Parathyroid adenoma (tissue), 2 donors: ENCODE measurements at regions not wholly inside any gene's neighbourhood (a gene's known extent, or its start where the extent isn't known, plus 50 kb on each side); places are given as distances from the start of the nearest gene placed in this dataset.

Source experiments
- H2AFZ ChIP-seq: fragments of 300-600 bp; sonication (generic); one replicate; pipeline ENCODE4 v1.7.0; 2017; ENCODE audit warnings: antibody characterized with exemption, mild to moderate bottlenecking
- H3K27ac ChIP-seq: fragments of 300-600 bp; sonication (generic); one replicate; pipeline ENCODE4 v1.7.0; 2017
- H3K27me3 ChIP-seq: fragments of 300-600 bp; sonication (generic); one replicate; pipeline ENCODE4 v1.7.0; 2017; ENCODE audit warnings: low read length; ENCODE audit not compliant: control insufficient read depth, insufficient read depth
- H3K36me3 ChIP-seq: fragments of 300-600 bp; sonication (generic); one replicate; pipeline ENCODE4 v1.7.0; 2017; ENCODE audit warnings: low read length; ENCODE audit not compliant: control insufficient read depth, insufficient read depth
- H3K4me1 ChIP-seq: fragments of 300-600 bp; sonication (generic); one replicate; pipeline ENCODE4 v1.7.0; 2017; ENCODE audit warnings: control low read depth
- H3K4me2 ChIP-seq: fragments of 300-600 bp; sonication (generic); one replicate; pipeline ENCODE4 v1.7.0; 2017; ENCODE audit warnings: low read length
- H3K4me3 ChIP-seq: fragments of 300-600 bp; sonication (generic); one replicate; pipeline ENCODE4 v1.7.0; 2017; ENCODE audit warnings: low read depth, low read length
- H3K79me2 ChIP-seq: fragments of 300-600 bp; sonication (generic); one replicate; pipeline ENCODE4 v1.7.0; 2017; ENCODE audit warnings: control low read depth
- H3K9ac ChIP-seq: fragments of 300-600 bp; sonication (generic); one replicate; pipeline ENCODE4 v1.7.0; 2017; ENCODE audit warnings: mild to moderate bottlenecking
- H3K9me3 ChIP-seq: fragments of 300-600 bp; sonication (generic); one replicate; pipeline ENCODE4 v1.7.0; 2017; ENCODE audit warnings: low read length; ENCODE audit not compliant: control insufficient read depth
- TF ChIP-seq, protein P1 (sequence below): fragments of 300-600 bp; sonication (generic); IDR thresholded peaks from one replicate; pipeline ENCODE4 v1.7.0; 2017; ENCODE audit warnings: antibody characterized with exemption, mild to moderate bottlenecking
- donor health status: primary hyperparathyroidism.

DNA sequence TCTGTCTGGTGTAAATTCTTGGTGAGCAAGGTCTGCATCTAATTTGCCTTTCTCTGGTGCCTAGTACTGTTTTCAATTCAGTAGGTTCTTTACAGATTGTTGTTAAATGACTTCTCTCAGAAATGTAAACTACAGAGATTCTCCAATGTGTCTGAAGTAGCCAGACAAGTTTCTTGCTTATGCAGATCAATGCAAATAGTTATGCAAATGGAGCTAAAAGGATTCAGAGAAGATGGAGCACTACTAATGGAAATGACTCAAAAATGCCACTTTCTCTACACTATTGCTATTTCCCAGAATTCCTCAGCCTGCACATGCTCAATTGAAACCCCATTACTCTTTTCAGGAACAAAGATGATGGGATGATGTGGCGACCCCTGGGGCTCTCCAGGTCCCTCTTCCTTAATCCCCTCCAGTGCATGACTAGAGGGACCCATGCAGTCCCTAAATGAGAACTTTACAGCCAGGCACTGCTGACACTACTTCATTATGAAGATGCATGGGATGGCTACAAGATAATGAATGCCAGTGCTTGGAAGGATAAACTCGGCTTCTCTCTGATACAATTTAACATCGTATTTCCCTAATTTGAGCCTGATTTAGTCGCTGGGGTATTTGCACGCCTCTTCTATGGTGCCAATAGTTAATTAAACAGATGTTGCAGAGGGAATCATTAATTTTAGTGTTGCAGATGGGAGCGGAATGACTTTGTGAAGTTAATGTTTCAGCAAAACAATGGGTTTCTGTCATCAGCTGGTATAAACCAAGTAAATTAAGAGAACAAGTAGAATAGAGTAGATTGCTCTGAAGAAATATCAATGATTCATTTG lies 753.2 kb downstream of the TLR4 start:
- TF ChIP-seq, protein P1, sequence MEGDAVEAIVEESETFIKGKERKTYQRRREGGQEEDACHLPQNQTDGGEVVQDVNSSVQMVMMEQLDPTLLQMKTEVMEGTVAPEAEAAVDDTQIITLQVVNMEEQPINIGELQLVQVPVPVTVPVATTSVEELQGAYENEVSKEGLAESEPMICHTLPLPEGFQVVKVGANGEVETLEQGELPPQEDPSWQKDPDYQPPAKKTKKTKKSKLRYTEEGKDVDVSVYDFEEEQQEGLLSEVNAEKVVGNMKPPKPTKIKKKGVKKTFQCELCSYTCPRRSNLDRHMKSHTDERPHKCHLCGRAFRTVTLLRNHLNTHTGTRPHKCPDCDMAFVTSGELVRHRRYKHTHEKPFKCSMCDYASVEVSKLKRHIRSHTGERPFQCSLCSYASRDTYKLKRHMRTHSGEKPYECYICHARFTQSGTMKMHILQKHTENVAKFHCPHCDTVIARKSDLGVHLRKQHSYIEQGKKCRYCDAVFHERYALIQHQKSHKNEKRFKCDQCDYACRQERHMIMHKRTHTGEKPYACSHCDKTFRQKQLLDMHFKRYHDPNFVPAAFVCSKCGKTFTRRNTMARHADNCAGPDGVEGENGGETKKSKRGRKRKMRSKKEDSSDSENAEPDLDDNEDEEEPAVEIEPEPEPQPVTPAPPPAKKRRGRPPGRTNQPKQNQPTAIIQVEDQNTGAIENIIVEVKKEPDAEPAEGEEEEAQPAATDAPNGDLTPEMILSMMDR, result no peak
- Histone ChIP-seq H3K9me3 (no peaks in the 10 kb centered on the region), H3K27ac (no peak overlapping the region), H3K4me1 (no peaks in the 10 kb centered on the region), H3K9ac (no peak overlapping the region), H3K79me2 (no peaks in the 10 kb centered on the region), H3K36me3 (no peaks in the 10 kb centered on the region), H3K4me2 (no peak overlapping the region), H2AFZ (no peak overlapping the region), H3K27me3 (peaks cover 4% of the 10 kb centered on the region), H3K4me3 (no peak overlapping the region)

DNA sequence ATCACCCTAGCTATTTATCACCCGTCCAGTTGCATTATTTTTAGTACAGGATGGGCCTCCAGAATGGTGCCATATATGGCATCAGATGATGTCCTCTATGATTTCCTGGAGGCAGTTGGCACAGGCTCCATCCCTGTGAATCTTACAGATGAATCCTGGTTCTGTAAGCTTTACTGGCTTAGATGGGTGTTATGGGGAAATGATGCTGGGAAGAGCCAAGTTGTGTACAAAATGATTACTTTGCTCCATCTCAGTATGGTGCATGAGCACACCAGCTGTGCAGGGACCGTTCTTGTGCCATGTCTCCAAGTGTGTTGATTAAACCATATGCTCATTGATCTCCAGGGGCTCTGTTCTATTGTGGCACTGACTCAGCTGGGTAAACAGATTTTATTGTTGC lies 755.7 kb downstream of the TLR4 start:
- Histone ChIP-seq H3K9ac (no peak overlapping the region), H3K27me3 (no peaks in the 10 kb centered on the region), H3K4me3 (no peak overlapping the region)

DNA sequence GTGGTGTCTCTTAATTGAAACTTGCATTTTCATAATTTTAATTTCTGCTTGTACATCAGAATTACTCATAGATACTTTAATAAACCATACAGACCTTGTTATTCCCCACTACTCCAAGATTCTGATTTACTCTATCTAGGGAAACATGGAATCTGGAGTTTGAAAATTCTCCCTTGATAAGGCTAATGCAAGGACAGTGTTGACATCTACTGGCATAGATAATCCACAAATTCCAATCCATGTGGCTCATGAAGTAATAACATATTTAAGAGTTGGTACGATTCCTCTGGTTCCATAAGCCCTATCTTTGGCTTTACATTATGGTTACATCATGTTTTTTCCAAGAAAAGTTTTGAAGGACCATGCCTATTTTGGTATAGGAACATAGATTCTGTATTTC lies 759.2 kb downstream of the TLR4 start:
- Histone ChIP-seq H3K4me2 (no peak overlapping the region), H3K9ac (no peak overlapping the region)
- TF ChIP-seq, protein P1, result no peak

More for the DNA sequence above, 755.7 kb downstream of the TLR4 start:
- no peak overlapping the region for H2AFZ ChIP-seq
- no peak overlapping the region for H3K4me2 ChIP-seq
- H3K27ac ChIP-seq, result no peak overlapping the region
- H3K4me1 ChIP-seq, result no peaks in the 10 kb centered on the region
- no peaks in the 10 kb centered on the region for H3K9me3 ChIP-seq
- no peaks in the 10 kb centered on the region for H3K79me2 ChIP-seq
- no peaks in the 10 kb centered on the region for H3K36me3 ChIP-seq
- TF ChIP-seq, protein P1, result no peak

DNA sequence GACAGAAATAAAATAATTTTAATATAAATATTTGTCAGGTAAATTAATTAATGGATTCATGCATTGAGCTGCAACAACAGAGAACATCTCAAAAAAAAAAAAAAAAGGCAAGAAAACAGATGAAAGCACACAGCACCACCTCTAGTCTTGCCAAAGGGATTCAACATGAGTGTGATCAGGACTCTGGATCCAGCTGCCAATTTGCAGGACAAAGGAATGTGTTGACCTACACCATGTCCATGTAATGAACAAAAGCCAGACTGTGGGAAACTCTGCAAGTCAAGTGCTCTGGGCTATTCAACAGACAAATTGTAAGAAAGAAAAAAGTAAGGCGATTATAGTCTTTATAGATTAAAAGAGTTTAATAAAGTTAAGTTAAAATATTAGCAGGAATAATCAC lies 769.3 kb downstream of the TLR4 start:
- no peak overlapping the region for H3K9ac ChIP-seq
- no peak overlapping the region for H3K4me3 ChIP-seq
- TF ChIP-seq, protein P1, result no peak
- H3K9me3 ChIP-seq, result no peaks in the 10 kb centered on the region
- H3K27ac ChIP-seq, result no peak overlapping the region
- no peaks in the 10 kb centered on the region for H3K4me1 ChIP-seq
- H3K79me2 ChIP-seq, result no peaks in the 10 kb centered on the region
- no peaks in the 10 kb centered on the region for H3K27me3 ChIP-seq
- H2AFZ ChIP-seq, result no peak overlapping the region
- H3K36me3 ChIP-seq, result no peaks in the 10 kb centered on the region
- H3K4me2 ChIP-seq, result no peak overlapping the region

More for the DNA sequence above, 759.2 kb downstream of the TLR4 start:
- no peak overlapping the region for H3K4me3 ChIP-seq
- H3K36me3 ChIP-seq, result no peaks in the 10 kb centered on the region
- H3K4me1 ChIP-seq, result no peaks in the 10 kb centered on the region
- H3K9me3 ChIP-seq, result no peaks in the 10 kb centered on the region
- H3K79me2 ChIP-seq, result no peaks in the 10 kb centered on the region
- H2AFZ ChIP-seq, result no peak overlapping the region
- H3K27ac ChIP-seq, result no peak overlapping the region
- no peaks in the 10 kb centered on the region for H3K27me3 ChIP-seq

DNA sequence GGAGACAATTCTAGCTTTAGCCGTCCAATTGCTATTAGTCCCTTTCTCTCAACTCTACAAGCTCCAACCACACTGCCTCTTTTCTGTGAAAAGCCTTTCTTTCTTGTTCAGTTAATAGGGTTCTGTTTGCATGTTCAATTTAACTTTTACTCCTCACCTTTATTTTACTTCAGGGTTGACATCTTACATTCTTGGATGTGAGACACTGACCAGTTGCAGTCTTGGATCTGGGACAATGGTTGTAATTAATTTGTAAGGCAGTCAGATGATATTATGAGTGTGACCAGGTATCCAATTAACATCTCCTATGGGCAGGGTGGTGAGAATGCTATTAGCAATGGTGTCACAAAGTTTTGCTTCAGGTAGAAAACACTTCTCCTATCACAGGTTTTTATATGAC lies 774.5 kb downstream of the TLR4 start:
- no peaks in the 10 kb centered on the region for H3K9me3 ChIP-seq
- TF ChIP-seq, protein P1, result no peak

More for the DNA sequence above, 774.5 kb downstream of the TLR4 start:
- Histone ChIP-seq H3K27me3 (no peaks in the 10 kb centered on the region), H3K4me2 (no peak overlapping the region), H3K4me1 (no peaks in the 10 kb centered on the region), H3K27ac (no peak overlapping the region), H3K4me3 (no peak overlapping the region), H3K9ac (no peak overlapping the region), H3K36me3 (no peaks in the 10 kb centered on the region), H3K79me2 (no peaks in the 10 kb centered on the region), H2AFZ (no peak overlapping the region)
